GM04504 (cell line): ENCODE measurements at regions not wholly inside any gene's neighbourhood (a gene's known extent, or its start where the extent isn't known, plus 50 kb on each side); places are given as distances from the start of the nearest gene placed in this dataset.
"Not testable (repeated sequence)": the region's sequence is repeated elsewhere in the genome, so short reads cannot be mapped to it uniquely, and the experiment has no call there.

Experiments
- DNase-seq: peaks from one replicate; pipeline ENCODE4 v3.0.0-alpha.2; 2012; ENCODE audit warnings: low read depth

GRCh38 chr4:60891947-60892346, 308.2 kb upstream of the ADGRL3 start:
- DNase-seq, result no peak

- no peak for DNase-seq
Measured at GRCh38 chr4:60897415-60897814, 302.7 kb upstream of the ADGRL3 start.

- DNase-seq, result no peak
Measured at GRCh38 chr4:60905162-60905561, 295.0 kb upstream of the ADGRL3 start.

GRCh38 chr4:60911127-60911526, 289.0 kb upstream of the ADGRL3 start:
- no peak for DNase-seq

GRCh38 chr4:60913002-60913401, 287.1 kb upstream of the ADGRL3 start:
- no peak for DNase-seq

GRCh38 chr4:60913671-60914070, 286.5 kb upstream of the ADGRL3 start:
- no peak for DNase-seq

- not testable (repeated sequence) for DNase-seq
Measured at GRCh38 chr4:60921735-60922134, 278.4 kb upstream of the ADGRL3 start.

GRCh38 chr4:60923075-60923474, 277.1 kb upstream of the ADGRL3 start:
- no peak for DNase-seq

GRCh38 chr4:60926624-60927023, 273.5 kb upstream of the ADGRL3 start:
- no peak for DNase-seq

- no peak for DNase-seq
Measured at GRCh38 chr4:60930866-60931265, 269.3 kb upstream of the ADGRL3 start.

GRCh38 chr4:60934566-60935295, 265.4 kb upstream of the ADGRL3 start:
- DNase-seq, result no peak

GRCh38 chr4:60938181-60938580, 261.9 kb upstream of the ADGRL3 start:
- DNase-seq, result no peak

- DNase-seq, result no peak
Measured at GRCh38 chr4:60938621-60939020, 261.5 kb upstream of the ADGRL3 start.

GRCh38 chr4:60944060-60944459, 256.1 kb upstream of the ADGRL3 start:
- no peak for DNase-seq

GRCh38 chr4:60945641-60946040, 254.5 kb upstream of the ADGRL3 start:
- no peak for DNase-seq

- DNase-seq, result no peak
Measured at GRCh38 chr4:60948008-60948407, 252.1 kb upstream of the ADGRL3 start.

- no peak for DNase-seq
Measured at GRCh38 chr4:60952921-60953320, 247.2 kb upstream of the ADGRL3 start.

GRCh38 chr4:60953826-60954225, 246.3 kb upstream of the ADGRL3 start:
- no peak for DNase-seq

GRCh38 chr4:60962286-60962685, 237.8 kb upstream of the ADGRL3 start:
- no peak for DNase-seq

- DNase-seq, result no peak
Measured at GRCh38 chr4:60981534-60981933, 218.6 kb upstream of the ADGRL3 start.

GRCh38 chr4:60989141-60989540, 211.0 kb upstream of the ADGRL3 start:
- no peak for DNase-seq

GRCh38 chr4:60992037-60992436, 208.1 kb upstream of the ADGRL3 start:
- no peak for DNase-seq

- DNase-seq, result no peak
Measured at GRCh38 chr4:61003301-61003700, 196.8 kb upstream of the ADGRL3 start.

- DNase-seq, result no peak
Measured at GRCh38 chr4:61004651-61005170, 195.4 kb upstream of the ADGRL3 start.
